ENCODE measurements at regions not wholly inside any gene's neighbourhood (a gene's known extent, or its start where the extent isn't known, plus 50 kb on each side); places are given as distances from the start of the nearest gene placed in this dataset.

DNA sequence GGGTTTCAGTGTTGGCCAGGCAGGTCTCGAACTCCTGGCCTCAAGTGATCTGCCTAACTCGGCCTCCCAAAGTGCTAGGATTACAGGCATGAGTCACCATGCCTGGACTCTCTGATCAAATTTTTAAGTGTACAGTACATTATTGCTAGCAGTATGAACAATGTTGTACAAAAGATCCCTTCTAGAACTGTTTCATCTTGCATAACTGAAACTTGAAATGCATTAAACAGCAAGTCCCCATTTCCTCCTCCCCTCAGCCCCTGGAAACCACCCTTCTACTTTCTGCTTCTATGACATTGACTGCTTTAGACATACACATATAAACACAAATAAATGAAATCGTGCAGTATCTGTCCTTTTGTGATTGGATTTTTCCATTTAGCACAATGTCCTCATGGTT lies 463.4 kb downstream of the PTPRC start:
- no peaks in the 10 kb centered on the region for H3K9me3 ChIP-seq
- no peaks in the 10 kb centered on the region for H3K36me3 ChIP-seq
- no peaks in the 10 kb centered on the region for H3K27me3 ChIP-seq
- no peaks in the 10 kb centered on the region for H3K4me1 ChIP-seq
- no peak overlapping the region for H3K27ac ChIP-seq
- TF ChIP-seq, protein P1, sequence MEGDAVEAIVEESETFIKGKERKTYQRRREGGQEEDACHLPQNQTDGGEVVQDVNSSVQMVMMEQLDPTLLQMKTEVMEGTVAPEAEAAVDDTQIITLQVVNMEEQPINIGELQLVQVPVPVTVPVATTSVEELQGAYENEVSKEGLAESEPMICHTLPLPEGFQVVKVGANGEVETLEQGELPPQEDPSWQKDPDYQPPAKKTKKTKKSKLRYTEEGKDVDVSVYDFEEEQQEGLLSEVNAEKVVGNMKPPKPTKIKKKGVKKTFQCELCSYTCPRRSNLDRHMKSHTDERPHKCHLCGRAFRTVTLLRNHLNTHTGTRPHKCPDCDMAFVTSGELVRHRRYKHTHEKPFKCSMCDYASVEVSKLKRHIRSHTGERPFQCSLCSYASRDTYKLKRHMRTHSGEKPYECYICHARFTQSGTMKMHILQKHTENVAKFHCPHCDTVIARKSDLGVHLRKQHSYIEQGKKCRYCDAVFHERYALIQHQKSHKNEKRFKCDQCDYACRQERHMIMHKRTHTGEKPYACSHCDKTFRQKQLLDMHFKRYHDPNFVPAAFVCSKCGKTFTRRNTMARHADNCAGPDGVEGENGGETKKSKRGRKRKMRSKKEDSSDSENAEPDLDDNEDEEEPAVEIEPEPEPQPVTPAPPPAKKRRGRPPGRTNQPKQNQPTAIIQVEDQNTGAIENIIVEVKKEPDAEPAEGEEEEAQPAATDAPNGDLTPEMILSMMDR (IDR thresholded peaks at IDR 0.05) = no peak
- TF ChIP-seq POLR2A (IDR thresholded peaks at IDR 0.05) = no peak
- H3K4me3 ChIP-seq = no peak overlapping the region
- DNase-seq = no peak

DNA sequence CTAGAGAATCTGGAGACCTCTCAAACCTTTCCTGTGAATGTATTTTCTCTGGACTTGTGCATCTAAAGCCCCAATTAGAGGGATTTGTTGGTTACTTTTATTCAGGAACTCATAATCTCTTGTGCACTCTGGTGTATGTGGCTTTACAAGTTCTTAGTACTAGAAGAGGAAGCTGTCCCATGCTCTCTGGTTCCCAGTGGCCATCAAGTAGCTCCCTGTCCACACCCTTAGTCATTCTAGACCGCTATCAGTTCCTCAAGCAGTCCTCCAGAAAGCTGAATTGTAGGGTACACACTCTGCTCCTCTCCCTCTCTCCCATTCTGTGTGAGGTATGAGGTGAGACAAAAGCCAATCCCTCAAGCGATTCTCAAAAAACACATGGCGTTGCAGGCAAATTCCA lies 470.3 kb downstream of the PTPRC start:
- Histone ChIP-seq H3K27ac (no peak overlapping the region), H3K9me3 (no peaks in the 10 kb centered on the region), H3K4me3 (no peak overlapping the region), H3K4me1 (no peaks in the 10 kb centered on the region), H3K36me3 (no peaks in the 10 kb centered on the region), H3K27me3 (no peaks in the 10 kb centered on the region)
- no peak for DNase-seq
- TF ChIP-seq, protein P1 (IDR thresholded peaks at IDR 0.05) = no peak
- TF ChIP-seq POLR2A (IDR thresholded peaks at IDR 0.05) = no peak

DNA sequence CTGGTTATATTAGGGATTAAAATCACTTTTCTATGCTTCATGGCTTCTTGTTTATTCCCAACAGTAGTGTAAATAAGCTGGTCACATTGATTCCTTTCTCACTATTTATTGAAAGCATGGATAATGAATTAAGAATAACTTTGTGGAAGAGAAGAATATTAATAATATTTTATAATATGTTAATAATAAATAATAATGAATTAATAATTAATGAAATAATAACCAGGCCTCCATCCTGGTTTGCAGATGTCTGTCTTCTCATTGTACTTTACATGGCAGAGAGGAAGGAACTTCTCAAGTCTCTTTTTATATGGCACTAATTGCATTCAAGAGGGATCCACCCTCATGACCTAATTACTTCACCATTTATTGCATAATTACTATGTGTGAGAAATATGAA lies 473.5 kb downstream of the PTPRC start:
- TF ChIP-seq, protein P1 (IDR thresholded peaks at IDR 0.05) = no peak
- TF ChIP-seq POLR2A (IDR thresholded peaks at IDR 0.05) = no peak
- no peaks in the 10 kb centered on the region for H3K9me3 ChIP-seq
- DNase-seq = no peak
- H3K27me3 ChIP-seq = no peaks in the 10 kb centered on the region
- no peaks in the 10 kb centered on the region for H3K36me3 ChIP-seq
- H3K4me1 ChIP-seq = no peaks in the 10 kb centered on the region
- H3K27ac ChIP-seq = no peak overlapping the region
- H3K4me3 ChIP-seq = no peak overlapping the region

DNA sequence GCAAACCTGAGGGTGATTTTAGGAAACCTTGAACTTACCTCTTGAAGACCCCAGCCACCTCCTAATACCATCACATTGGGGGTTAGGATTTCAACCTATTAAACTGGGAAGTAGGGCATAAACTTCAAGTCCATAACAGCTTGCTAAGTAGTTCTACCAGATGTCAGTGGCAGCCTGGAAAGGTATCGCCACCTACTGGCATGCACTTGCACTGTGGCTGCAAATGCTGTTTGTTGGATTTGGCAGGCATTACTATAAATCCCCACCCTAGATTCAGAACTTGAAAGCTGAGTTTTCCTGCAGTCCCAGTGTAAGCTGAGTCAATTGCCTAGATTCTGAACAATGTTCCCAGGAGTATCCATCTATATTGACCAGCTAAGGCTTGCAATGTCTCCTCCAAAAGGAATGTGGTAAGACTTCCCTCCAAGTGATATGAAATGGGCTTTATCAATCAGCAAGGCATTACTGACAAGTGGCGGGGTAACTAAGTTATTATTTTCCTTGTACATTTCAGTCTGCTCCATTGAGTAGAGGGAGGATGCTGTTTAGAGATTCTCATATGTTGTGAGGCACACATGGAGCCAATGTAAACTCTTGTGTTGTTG lies 474.5 kb downstream of the PTPRC start:
- H3K4me3 ChIP-seq = no peak overlapping the region
- TF ChIP-seq, protein P1 (IDR thresholded peaks at IDR 0.05) = peak in 4 of 6 experiments; percentile 36 to 52 (median 44)
- TF ChIP-seq POLR2A (IDR thresholded peaks at IDR 0.05) = no peak
- H3K4me1 ChIP-seq = no peaks in the 10 kb centered on the region
- DNase-seq = peak in 2 of 3 donors; percentile 26 to 58
- H3K36me3 ChIP-seq = no peaks in the 10 kb centered on the region
- H3K27ac ChIP-seq = no peak overlapping the region
- H3K27me3 ChIP-seq = no peaks in the 10 kb centered on the region
- no peaks in the 10 kb centered on the region for H3K9me3 ChIP-seq

DNA sequence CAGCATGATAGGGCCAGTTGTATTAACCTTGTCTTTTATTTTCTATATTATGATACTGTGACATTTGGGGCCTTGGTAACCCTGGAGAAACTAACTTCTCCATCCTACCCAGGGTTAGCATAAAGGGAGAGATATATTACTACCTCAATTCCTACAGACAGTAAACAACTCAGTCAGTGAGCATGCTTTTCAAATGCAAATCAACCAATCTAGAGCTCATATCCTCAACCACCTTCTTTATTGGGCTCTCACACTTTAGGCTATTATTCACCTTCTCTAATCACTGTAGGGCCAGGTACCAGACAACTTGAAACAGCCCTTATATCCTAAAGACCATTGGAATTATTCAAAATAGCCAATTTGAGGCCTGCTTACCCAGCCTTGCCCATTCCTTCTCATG lies 477.6 kb downstream of the PTPRC start:
- no peak overlapping the region for H3K4me3 ChIP-seq
- TF ChIP-seq, protein P1 (IDR thresholded peaks at IDR 0.05) = no peak
- no peak for TF ChIP-seq POLR2A (IDR thresholded peaks at IDR 0.05)
- no peak overlapping the region for H3K27ac ChIP-seq
- no peaks in the 10 kb centered on the region for H3K27me3 ChIP-seq
- no peak for DNase-seq
- no peaks in the 10 kb centered on the region for H3K4me1 ChIP-seq
- H3K9me3 ChIP-seq = no peaks in the 10 kb centered on the region
- H3K36me3 ChIP-seq = no peaks in the 10 kb centered on the region

DNA sequence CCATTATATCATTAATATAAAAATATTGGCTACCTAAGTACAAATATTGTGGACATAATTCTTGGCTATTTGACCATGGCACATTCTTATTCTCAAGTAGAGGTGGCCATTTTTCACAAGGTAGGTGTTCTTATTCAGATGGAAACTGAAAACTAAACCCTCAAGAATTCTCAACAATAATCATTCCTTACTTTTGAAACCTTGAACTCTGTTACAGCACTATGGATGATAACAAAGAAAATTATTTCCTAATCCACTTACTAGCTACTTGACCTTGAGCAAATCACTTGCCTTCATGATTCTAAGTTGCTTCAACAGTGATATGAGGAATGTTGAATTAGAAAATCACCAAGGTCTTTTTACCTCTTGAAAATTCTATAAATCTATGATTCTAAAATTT lies 482.2 kb downstream of the PTPRC start:
- no peaks in the 10 kb centered on the region for H3K36me3 ChIP-seq

More for the DNA sequence above, 482.2 kb downstream of the PTPRC start:
- DNase-seq = no peak
- no peaks in the 10 kb centered on the region for H3K27me3 ChIP-seq
- H3K4me1 ChIP-seq = no peaks in the 10 kb centered on the region
- no peaks in the 10 kb centered on the region for H3K9me3 ChIP-seq
- no peak overlapping the region for H3K4me3 ChIP-seq
- no peak overlapping the region for H3K27ac ChIP-seq
- no peak for TF ChIP-seq POLR2A (IDR thresholded peaks at IDR 0.05)
- TF ChIP-seq, protein P1 (IDR thresholded peaks at IDR 0.05) = no peak

Measured in Peyer's patch (tissue), 4 donors.